ENCODE measurements at regions not wholly inside any gene's neighbourhood (a gene's known extent, or its start where the extent isn't known, plus 50 kb on each side); places are given as distances from the start of the nearest gene placed in this dataset.

GRCh38 chr4:11138964-11139363, 289.7 kb downstream of the HS3ST1 start:
- intact Hi-C loops (cut with DNase I), result no loop called here
- DNase-seq (ENCODE audit: low spot score), result no peak

DNA sequence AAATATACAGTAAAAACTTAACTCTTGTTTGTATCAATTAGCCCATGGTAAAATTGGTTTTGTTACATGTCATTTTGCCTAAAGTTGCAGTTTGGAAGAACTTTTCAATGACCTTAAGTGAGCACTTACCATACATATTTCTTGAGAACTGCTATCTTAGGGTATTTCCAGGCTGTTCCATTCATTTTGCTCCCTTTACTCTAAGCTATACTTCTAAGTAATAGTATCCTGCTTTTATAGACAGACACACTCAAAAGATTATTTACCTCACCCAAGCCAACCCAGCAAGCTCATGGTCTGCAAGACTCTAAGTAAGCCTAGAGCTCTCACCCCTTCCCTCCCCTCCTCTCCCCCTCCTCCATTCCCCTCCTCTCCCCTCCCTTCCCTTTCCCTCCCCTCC, 294.0 kb downstream of the HS3ST1 start:
- intact Hi-C loops (cut with DNase I), result no loop called here
- no peak for DNase-seq (ENCODE audit: low spot score)

DNA sequence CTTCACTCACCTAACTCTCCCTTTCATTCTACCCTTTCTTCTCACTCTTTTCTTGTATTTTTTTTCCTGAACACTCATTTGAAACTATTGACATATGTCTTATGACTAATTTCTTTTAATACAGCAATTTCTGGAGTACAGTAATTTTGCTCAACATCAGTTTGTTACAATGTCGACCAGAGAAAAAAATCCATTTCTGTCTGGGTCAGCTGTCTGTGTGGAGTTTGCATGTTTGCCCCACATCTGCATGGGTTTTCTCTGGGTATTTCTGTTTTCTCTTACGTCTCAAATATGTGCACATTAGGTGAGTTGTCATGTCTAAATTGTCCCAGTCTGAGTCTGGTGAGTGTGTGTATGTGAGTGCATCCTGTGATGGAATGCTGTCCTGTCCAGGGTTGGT, 294.8 kb downstream of the HS3ST1 start:
- intact Hi-C loops (cut with DNase I), result no loop called here
- no peak for DNase-seq (ENCODE audit: low spot score)

DNA sequence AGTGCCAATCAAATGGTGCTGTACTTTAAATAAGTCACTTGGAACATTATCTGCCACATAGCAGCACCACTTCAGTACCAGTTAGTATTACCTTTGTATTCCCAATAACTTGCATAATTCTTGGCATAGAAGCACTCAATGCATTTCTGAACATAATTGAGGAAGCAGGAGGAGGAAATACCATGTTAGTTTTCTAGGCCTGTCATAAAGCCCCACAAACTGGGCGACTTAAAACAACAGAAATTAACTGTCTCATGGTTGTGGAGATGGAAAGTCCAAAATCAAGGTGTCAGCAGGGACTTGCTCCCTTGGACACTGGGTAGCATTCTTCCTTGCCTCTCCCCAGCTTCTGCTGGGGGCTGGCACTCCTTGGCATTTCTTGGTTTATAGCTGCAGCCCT, 296.2 kb downstream of the HS3ST1 start:
- intact Hi-C loops (cut with DNase I), result no loop called here
- DNase-seq (ENCODE audit: low spot score), result no peak

DNA sequence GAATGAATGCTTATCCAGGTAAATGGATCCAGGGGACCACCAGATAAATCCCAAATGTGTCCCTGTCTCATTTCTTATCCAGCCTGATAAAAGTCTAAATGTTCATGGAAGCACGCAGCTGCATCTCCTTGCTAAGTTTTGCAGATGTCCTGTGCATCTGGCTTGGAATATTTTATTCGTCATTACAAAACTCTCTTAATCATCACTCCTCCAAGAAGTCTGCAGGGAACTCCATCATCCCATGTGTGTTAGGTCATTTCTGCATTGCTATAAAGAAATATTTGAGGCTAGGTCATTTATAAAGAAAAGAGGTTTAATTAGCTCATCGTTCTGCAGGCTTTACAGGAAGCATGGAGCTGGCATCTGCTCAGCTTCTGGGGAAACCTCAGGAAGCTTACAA, 297.2 kb downstream of the HS3ST1 start:
- intact Hi-C loops (cut with DNase I), result no loop called here
- no peak for DNase-seq (ENCODE audit: low spot score)

DNA sequence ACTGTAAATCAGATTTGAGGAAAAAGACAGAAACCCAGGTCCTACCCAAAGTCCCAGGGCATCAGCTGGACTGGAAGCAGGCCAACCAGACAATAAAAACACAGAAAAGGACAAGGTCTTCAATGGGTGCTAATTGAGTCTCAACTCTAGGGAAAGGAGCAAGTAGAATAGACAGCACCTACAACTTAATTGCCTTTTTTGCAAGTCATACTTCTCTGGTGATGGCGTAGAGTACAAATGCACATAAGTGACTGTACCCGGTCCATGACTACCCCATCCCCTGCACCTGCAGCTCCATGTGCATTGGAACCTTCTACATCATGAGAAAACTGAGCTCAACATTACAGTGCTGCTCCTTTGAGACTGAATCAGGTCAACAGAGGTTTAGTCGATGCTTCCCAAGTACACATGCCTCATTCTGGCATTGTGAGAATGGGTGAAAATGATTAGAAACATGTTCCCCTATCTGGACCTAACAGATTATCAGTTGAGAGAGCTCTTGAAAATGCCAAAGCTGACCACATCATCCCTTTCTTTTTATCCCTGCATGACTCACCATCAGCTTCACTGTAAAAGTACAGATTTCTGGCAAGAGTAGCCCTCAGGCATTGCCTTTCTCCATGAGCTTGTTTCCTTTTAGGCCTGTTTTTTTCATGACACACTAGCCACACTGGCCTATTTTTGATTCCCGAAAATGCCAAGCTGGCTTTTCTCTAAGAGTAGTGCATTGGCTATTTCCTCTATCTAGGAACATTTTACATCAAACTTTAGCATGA, 298.3 kb downstream of the HS3ST1 start:
- DNase-seq (ENCODE audit: low spot score), result no peak
- intact Hi-C loops (cut with DNase I), result no loop called here

GRCh38 chr4:11120435-11120834, 308.3 kb downstream of the HS3ST1 start:
- no peak for DNase-seq (ENCODE audit: low spot score)
- intact Hi-C loops (cut with DNase I), result no loop called here

DNA sequence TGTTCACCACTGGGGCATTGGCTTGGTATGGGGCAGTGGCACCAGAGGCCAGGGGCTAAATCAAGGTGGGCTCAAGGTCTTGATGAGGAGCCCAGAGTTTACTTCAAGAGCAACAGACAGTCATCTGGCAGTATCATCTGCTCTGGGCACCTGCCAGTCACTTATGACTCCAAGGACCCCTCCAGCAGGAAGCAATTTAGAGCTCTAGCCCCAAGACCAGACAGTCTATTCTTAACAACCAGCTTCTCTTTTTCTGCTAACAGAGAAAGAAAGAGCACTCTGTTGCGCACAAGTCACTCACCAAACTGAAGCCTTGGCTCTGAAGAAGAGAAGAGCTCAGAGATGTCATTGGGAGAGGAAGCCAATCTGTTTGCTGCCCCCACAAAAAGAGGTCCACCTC, 309.2 kb downstream of the HS3ST1 start:
- intact Hi-C loops (cut with DNase I), result no loop called here
- DNase-seq (ENCODE audit: low spot score), result no peak

DNA sequence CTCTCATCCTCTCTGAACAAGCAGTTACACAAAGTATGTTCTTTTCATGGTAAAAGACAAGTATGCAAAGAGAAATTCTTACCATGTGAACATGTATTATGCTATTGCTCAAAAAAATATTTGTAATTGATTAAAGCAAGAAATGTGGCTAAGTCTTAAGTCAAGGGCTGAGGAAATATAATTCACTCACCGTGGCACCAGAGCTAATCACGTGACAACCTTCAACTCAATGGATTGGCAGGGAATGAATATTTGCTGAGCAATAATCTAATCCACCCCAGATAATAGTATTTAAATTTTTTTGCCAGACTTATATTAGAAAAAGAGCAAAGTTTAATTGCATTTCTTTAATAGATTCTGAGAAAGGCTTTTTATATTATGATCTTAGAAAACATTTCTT, 310.2 kb downstream of the HS3ST1 start:
- DNase-seq (ENCODE audit: low spot score), result no peak
- intact Hi-C loops (cut with DNase I), result no loop called here

DNA sequence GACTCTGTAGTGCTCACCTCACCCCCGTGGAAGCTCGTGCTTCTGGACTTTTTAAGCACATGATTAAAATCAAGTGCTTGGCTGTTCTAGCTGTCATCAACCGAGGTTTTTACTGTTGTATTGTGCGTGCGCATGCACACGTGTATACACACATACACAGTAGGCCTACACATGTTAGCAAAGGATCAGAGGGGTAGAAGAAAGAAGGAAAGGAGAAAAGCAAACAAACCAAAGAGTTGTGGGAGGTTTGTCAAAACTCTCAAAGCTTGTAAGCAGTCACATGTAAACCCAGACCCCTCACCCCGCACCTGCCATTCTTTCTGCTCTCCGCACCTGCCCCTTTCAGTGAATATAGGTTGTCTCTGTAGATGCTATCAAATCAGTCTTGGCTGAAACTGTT, 311.8 kb downstream of the HS3ST1 start:
- DNase-seq (ENCODE audit: low spot score), result no peak
- intact Hi-C loops (cut with DNase I), result no loop called here

DNA sequence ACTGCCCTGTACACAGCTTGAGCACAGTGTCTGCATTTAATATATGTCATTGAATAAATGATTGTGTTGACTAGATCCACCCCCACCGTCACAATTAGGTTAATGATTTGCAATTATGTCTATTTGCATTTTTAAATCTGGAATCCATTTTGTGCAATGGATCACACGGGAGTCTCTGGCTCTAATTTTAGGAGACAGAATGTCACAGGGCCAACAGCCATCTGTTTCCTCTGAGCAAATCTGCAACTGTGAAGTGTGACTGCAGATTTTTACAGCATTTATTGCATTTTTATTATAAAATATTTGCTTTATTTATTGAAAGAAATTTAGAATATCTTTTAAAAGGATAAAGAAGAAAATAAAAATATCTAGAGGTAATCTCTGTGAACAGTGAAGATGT, 316.8 kb downstream of the HS3ST1 start:
- no peak for DNase-seq (ENCODE audit: low spot score)
- intact Hi-C loops (cut with DNase I), result no loop called here

DNA sequence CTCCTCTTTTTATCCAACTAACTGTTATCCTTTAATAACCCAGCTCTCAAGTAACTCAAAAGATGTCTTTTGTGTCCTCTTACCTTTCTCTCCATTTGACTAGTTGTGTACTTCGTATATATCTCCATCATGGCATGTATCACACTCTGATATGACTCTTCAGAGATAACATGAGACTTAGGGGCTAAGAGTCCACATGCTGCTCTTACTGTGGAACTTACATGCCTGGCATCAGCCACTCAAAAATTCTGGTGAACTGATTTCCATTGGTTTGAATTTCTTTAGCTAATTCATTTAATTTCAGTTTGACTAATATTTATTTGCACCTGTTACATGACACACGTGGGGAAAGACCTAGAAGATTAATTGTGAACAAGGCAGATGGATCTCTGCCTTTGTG, 317.3 kb downstream of the HS3ST1 start:
- DNase-seq (ENCODE audit: low spot score), result no peak
- intact Hi-C loops (cut with DNase I), result no loop called here

DNA sequence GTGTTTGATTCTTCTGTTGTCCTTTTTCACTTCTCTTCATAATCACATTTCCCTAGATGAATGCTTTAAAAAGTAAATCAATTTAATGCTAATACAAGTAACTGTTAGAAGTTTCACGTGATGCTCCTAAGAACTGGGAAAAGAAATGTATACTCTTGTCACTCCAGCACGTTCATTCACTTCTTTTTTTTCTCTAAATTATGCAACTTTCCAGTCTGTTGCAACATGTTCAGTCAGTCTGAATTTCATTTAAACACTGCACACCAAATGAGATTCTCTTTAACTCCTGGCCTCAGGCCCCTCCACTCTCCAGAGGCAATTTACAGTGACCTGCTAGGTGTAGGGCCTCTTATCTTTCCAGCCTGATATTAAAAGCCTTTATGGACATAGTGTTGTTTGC, 321.9 kb downstream of the HS3ST1 start:
- intact Hi-C loops (cut with DNase I), result no loop called here
- DNase-seq (ENCODE audit: low spot score), result no peak

DNA sequence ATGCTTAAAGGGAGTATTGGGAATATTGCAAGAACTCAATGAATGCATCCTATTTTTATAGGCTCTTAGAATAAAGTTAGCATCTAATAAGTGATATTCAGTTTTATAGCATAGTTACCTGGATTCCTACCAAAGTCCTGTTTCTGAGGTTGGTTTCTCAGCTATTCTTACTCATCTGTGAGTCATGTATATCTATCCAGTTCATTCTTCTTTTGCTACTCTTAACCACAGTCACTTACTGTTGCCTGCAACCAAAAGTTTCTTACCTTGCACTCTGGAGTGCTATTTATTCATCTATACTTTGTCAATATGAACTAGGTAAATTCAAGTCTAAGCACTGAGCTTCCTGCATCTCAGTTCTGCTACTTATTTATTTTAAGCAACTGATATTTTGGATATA, 322.5 kb downstream of the HS3ST1 start:
- DNase-seq (ENCODE audit: low spot score), result no peak
- intact Hi-C loops (cut with DNase I), result no loop called here

- intact Hi-C loops (cut with DNase I), result no loop called here
Measured at GRCh38 chr4:11105715-11106114, 323.0 kb downstream of the HS3ST1 start.

GRCh38 chr4:11098461-11098860, 330.2 kb downstream of the HS3ST1 start:
- intact Hi-C loops (cut with DNase I), result no loop called here
- DNase-seq (ENCODE audit: low spot score), result no peak

More at GRCh38 chr4:11105715-11106114, 323.0 kb downstream of the HS3ST1 start:
- no peak for DNase-seq (ENCODE audit: low spot score)

DNA sequence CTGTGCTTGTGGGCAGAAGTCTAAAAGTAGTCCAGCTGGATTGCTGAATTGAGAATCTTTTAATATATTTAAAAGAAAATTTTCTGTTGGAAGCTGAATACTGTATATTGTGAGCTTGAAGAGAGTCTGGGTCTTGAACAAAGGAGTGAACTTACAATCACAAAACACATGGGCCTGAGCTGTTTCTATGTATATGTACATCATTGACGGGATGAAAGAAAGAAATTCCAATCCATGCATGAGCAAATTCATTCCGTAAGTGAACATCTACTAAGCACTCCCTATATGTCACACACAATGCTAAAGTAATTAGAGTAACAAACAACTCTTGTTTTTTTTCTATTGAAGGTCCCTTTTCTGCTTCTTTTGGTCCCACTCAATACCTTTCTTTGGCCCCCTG, 331.0 kb downstream of the HS3ST1 start:
- no peak for DNase-seq (ENCODE audit: low spot score)
- intact Hi-C loops (cut with DNase I), result no loop called here

DNA sequence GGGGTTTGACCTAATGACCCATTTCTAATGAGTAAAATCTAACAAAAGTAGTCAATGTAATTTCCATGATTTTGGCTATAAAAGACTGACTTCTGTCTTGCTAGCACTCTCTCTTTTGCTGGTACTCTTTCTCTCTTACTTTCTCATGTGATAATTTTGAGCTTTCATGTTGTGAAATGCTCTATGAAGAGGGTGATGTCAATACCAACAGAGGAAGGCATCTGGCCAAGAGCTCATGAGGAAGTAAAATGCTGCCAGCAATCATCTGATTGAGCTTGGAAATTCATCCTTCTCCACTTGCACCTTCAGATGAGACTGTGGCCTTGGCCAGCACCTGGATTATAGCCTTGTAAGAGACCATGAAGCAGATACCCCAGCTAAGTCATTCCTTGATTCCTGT, 347.7 kb downstream of the HS3ST1 start:
- no peak for DNase-seq (ENCODE audit: low spot score)
- intact Hi-C loops (cut with DNase I), result no loop called here

GRCh38 chr4:11079171-11079570, 349.5 kb downstream of the HS3ST1 start:
- intact Hi-C loops (cut with DNase I), result no loop called here
- DNase-seq (ENCODE audit: low spot score), result no peak

- no peak for DNase-seq (ENCODE audit: low spot score)
- intact Hi-C loops (cut with DNase I), result no loop called here
Measured at GRCh38 chr4:11074581-11075241, 354.0 kb downstream of the HS3ST1 start.

DNA sequence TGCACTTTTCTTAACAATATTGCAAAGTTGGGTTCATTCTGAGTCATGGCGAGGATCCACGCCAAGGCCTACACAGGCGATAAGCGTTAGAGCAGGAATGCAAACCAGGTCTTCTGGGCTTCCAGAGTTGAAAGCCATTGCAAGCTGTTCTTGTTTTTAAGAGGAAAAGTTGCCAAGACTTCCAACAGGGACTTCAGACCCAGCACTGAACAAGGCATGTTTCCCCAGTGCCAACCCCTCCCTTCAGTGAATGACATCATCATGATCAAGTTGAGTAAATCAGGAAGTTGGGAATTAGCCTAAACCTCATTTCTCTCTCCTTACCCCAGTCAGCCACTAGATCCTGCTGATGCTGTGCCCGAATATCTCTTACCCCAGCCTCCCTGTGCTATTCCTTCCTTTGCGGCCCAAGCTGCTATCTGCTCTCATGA, 355.1 kb downstream of the HS3ST1 start:
- intact Hi-C loops (cut with DNase I), result no loop called here
- no peak for DNase-seq (ENCODE audit: low spot score)

DNA sequence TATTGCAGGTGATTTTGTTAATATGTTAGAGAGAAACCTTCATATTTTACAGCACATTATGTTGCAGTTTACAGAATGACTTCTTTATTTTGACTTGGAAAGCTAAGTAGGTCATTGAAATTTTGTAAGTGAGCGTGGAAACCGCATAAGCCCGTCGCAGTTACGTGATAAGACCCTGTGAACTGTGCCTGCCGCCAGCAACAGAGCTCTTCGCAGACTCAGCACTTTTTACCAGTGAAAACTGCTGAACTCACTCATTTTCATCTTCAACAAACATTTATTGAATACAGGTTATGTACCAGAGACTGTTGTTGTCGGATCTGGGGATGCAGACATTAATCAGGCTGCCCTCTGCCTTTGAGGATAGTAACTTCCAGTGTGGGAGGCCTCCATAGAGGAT, 355.7 kb downstream of the HS3ST1 start:
- DNase-seq (ENCODE audit: low spot score), result no peak
- intact Hi-C loops (cut with DNase I), result no loop called here

All from cardiac septum (tissue), 1 donor.